H9 (cell line): ENCODE measurements at regions not wholly inside any gene's neighbourhood (a gene's known extent, or its start where the extent isn't known, plus 50 kb on each side); places are given as distances from the start of the nearest gene placed in this dataset.
"Not testable (repeated sequence)": the region's sequence is repeated elsewhere in the genome, so short reads cannot be mapped to it uniquely, and the experiment has no call there.

Experiments
- DNase-seq: peaks from one replicate; pipeline ENCODE4 v3.0.0-alpha.2; 2017
- H2AFZ ChIP-seq: one replicate; pipeline ENCODE4 v1.6.1; 2013; ENCODE audit warnings: mild to moderate bottlenecking, low read length, control low read depth, moderate library complexity
- H2AK5ac ChIP-seq: 2 replicates; pipeline ENCODE4 v1.6.1; 2013; ENCODE audit warnings: low read length, control low read depth, mixed read lengths; ENCODE audit not compliant: insufficient read length
- H2BK120ac ChIP-seq: one replicate; pipeline ENCODE4 v1.6.1; 2013; ENCODE audit warnings: low read depth, mild to moderate bottlenecking, low read length, control low read depth, inconsistent platforms; ENCODE audit not compliant: poor library complexity, severe bottlenecking
- H2BK12ac ChIP-seq: 2 replicates; pipeline ENCODE4 v1.6.1; 2013; ENCODE audit warnings: low read length, control low read depth, mixed read lengths, low read depth; ENCODE audit not compliant: insufficient read length
- H2BK15ac ChIP-seq: 2 replicates; pipeline ENCODE4 v1.6.1; 2013; ENCODE audit warnings: low read depth, low read length, control low read depth
- H2BK20ac ChIP-seq: one replicate; pipeline ENCODE4 v1.6.1; 2013; ENCODE audit warnings: low read depth, mild to moderate bottlenecking, low read length, control low read depth, inconsistent platforms; ENCODE audit not compliant: poor library complexity, severe bottlenecking
- H2BK5ac ChIP-seq: 2 replicates; pipeline ENCODE4 v1.6.1; 2013; ENCODE audit warnings: low read length, control low read depth, mixed read lengths; ENCODE audit not compliant: insufficient read length
- H3K14ac ChIP-seq: 2 replicates; pipeline ENCODE4 v1.6.1; 2013; ENCODE audit warnings: low read length, control low read depth; ENCODE audit not compliant: insufficient read depth
- H3K18ac ChIP-seq: 2 replicates; pipeline ENCODE4 v1.6.1; 2013; ENCODE audit warnings: low read depth, mild to moderate bottlenecking, mixed read lengths, low read length, control low read depth; ENCODE audit not compliant: insufficient read length
- H3K23ac ChIP-seq: 2 replicates; pipeline ENCODE4 v1.6.1; 2013; ENCODE audit warnings: low read length, control low read depth, mixed read lengths, low read depth; ENCODE audit not compliant: insufficient read length
- H3K23me2 ChIP-seq: 2 replicates; pipeline ENCODE4 v1.6.1; 2013; ENCODE audit warnings: low read depth, mild to moderate bottlenecking, mixed read lengths, low read length, control low read depth; ENCODE audit not compliant: insufficient read length, poor library complexity, severe bottlenecking
- H3K27ac ChIP-seq: 2 replicates; pipeline ENCODE4 v1.5.1; 2013; ENCODE audit warnings: low read length, control low read depth, mixed read lengths, low read depth; ENCODE audit not compliant: insufficient read length
- H3K27me3 ChIP-seq: 2 replicates; pipeline ENCODE4 v1.6.1; 2013; ENCODE audit warnings: low read length, control low read depth, inconsistent platforms; ENCODE audit not compliant: insufficient read depth
- H3K4ac ChIP-seq: 2 replicates; pipeline ENCODE4 v1.6.1; 2013; ENCODE audit warnings: low read depth, mild to moderate bottlenecking, control low read depth, inconsistent platforms, low read length, moderate library complexity
- H3K4me1 ChIP-seq: 2 replicates; pipeline ENCODE4 v1.6.1; 2013; ENCODE audit warnings: low read length, control low read depth, inconsistent platforms; ENCODE audit not compliant: insufficient read depth
- H3K4me2 ChIP-seq: 2 replicates; pipeline ENCODE4 v1.6.1; 2013; ENCODE audit warnings: low read length, control low read depth, mixed read lengths; ENCODE audit not compliant: insufficient read length, insufficient read depth
- H3K56ac ChIP-seq: 2 replicates; pipeline ENCODE4 v1.6.1; 2013; ENCODE audit warnings: low read depth, mild to moderate bottlenecking, mixed read lengths, low read length, control low read depth; ENCODE audit not compliant: insufficient read length
- H3K79me1 ChIP-seq: 2 replicates; pipeline ENCODE4 v1.6.1; 2013; ENCODE audit warnings: low read depth, mild to moderate bottlenecking, moderate library complexity, low read length, control low read depth, inconsistent platforms; ENCODE audit not compliant: insufficient read depth, poor library complexity, severe bottlenecking
- H3K79me2 ChIP-seq: 2 replicates; pipeline ENCODE4 v1.6.1; 2013; ENCODE audit warnings: low read length, control low read depth, inconsistent platforms; ENCODE audit not compliant: insufficient read depth
- H3K9ac ChIP-seq: 2 replicates; pipeline ENCODE4 v1.6.1; 2013; ENCODE audit warnings: low read length, control low read depth, mixed read lengths; ENCODE audit not compliant: insufficient read length; ENCODE audit errors: extremely low read depth
- H3K9me3 ChIP-seq: one replicate; pipeline ENCODE4 v1.6.1; 2013; ENCODE audit warnings: low read depth, low read length, inconsistent platforms; ENCODE audit not compliant: control insufficient read depth
- H3T11ph ChIP-seq: one replicate; pipeline ENCODE4 v1.6.1; 2013; ENCODE audit warnings: mild to moderate bottlenecking, low read length, control low read depth, inconsistent platforms
- H4K20me1 ChIP-seq: one replicate; pipeline ENCODE4 v1.6.1; 2013; ENCODE audit not compliant: control insufficient read depth, insufficient read length, insufficient read depth
- H4K5ac ChIP-seq: 2 replicates; pipeline ENCODE4 v1.6.1; 2013; ENCODE audit warnings: low read depth, mild to moderate bottlenecking, mixed read lengths, low read length, control low read depth; ENCODE audit not compliant: insufficient read length
- H4K8ac ChIP-seq: replicated peaks from 2 replicates; pipeline ENCODE4 v1.6.1; 2013; ENCODE audit warnings: low read length, control low read depth, mixed read lengths, low read depth; ENCODE audit not compliant: insufficient read length
- H4K91ac ChIP-seq: 2 replicates; pipeline ENCODE4 v1.6.1; 2013; ENCODE audit warnings: low read depth, mild to moderate bottlenecking, moderate library complexity, mixed read lengths, low read length, control low read depth; ENCODE audit not compliant: insufficient read length
- H3K27ac Mint-ChIP-seq, 3 experiments: 2 replicates in 2 of 3; 3 replicates in 1 of 3; pipeline ENCODE4 v1.8.0; 2020 to 2021; ENCODE audit warnings: mixed read lengths in 3 of 3, mild to moderate bottlenecking in 1 of 3, moderate library complexity in 1 of 3
- H3K27me3 Mint-ChIP-seq: 2 replicates; pipeline ENCODE4 v1.8.0; 2021; ENCODE audit warnings: low read depth, mild to moderate bottlenecking, moderate library complexity, mixed read lengths
- H3K36me3 Mint-ChIP-seq, 3 experiments: 2 replicates in 2 of 3; 3 replicates in 1 of 3; pipeline ENCODE4 v1.8.0; 2020 to 2021; ENCODE audit warnings: low read depth in 3 of 3, mixed read lengths in 3 of 3; ENCODE audit not compliant: insufficient read depth in 1 of 3
- H3K4me1 Mint-ChIP-seq, 2 experiments: 2 replicates each; pipeline ENCODE4 v1.8.0; 2020; ENCODE audit warnings: mixed read lengths in 2 of 2
- H3K4me3 Mint-ChIP-seq, 2 experiments: 2 replicates in 1 of 2; 3 replicates in 1 of 2; pipeline ENCODE4 v1.8.0; 2020 to 2021; ENCODE audit warnings: mild to moderate bottlenecking in 2 of 2, mixed read lengths in 2 of 2, moderate library complexity in 1 of 2
- H3K9me3 Mint-ChIP-seq, 2 experiments: 2 replicates in 1 of 2; 3 replicates in 1 of 2; pipeline ENCODE4 v1.8.0; 2020; ENCODE audit warnings: mild to moderate bottlenecking in 2 of 2, mixed read lengths in 2 of 2, moderate library complexity in 1 of 2
- WGBS: extraction: QIAGEN DNeasy Blood & Tissue Kit; methylation state at CpG from one replicate; pipeline ENCODE4 v1.1.7; 2013; ENCODE audit warnings: missing lambda C conversion rate, low lambda C conversion rate, mixed read lengths; ENCODE audit not compliant: insufficient read length; ENCODE audit errors: extremely low coverage; 5-methylcytosine and 5-hydroxymethylcytosine counted together

DNA sequence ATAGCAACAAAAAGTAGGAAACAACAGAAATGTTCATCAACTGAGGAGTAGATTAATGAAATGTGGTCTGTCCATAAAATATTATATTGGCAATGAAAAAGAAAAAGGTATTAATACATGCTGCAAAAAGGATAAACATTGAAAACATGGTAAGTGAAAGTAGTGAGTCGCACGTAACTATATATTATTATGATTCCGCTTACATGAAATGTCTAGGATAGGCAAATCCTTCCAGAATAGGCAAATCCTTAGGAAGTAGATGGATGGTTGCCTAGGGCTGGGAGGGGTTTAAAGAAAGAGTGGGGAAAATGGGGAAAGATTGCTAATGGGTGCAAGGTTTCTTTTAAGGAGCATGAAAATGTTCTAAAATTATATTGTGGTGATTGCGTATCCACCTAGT, 198.1 kb upstream of the WSB1 start:
- not testable (repeated sequence) for H2BK12ac ChIP-seq, H3K9ac ChIP-seq, H3K4me1 Mint-ChIP-seq, H3K4me1 ChIP-seq, H3K56ac ChIP-seq, H3K4ac ChIP-seq, H3K14ac ChIP-seq, DNase-seq, H3K27ac ChIP-seq, H3K18ac ChIP-seq, H3K27ac Mint-ChIP-seq, H2BK5ac ChIP-seq, H3K79me2 ChIP-seq, H3K27me3 ChIP-seq, H2AK5ac ChIP-seq, H4K91ac ChIP-seq, H3K27me3 Mint-ChIP-seq, H3K4me2 ChIP-seq, H2BK15ac ChIP-seq, H2BK20ac ChIP-seq, H3T11ph ChIP-seq, H4K8ac ChIP-seq, H2AFZ ChIP-seq, H3K4me3 Mint-ChIP-seq, H3K23me2 ChIP-seq, H2BK120ac ChIP-seq, H4K5ac ChIP-seq, H3K79me1 ChIP-seq, H3K23ac ChIP-seq, H4K20me1 ChIP-seq
- whole genome bisulfite sequencing: no CpG with 5 or more reads among the region's 4 CpGs
- H3K36me3 Mint-ChIP-seq: peaks cover 4 to 21% (median 4%) of the 10 kb centered on the region in 3 experiments; a peak in 5 of 7 replicates
- H3K9me3 Mint-ChIP-seq: peaks cover 72 to 81% of the 10 kb centered on the region in 2 experiments
- H3K9me3 ChIP-seq: peaks cover 15% of the 10 kb centered on the region

DNA sequence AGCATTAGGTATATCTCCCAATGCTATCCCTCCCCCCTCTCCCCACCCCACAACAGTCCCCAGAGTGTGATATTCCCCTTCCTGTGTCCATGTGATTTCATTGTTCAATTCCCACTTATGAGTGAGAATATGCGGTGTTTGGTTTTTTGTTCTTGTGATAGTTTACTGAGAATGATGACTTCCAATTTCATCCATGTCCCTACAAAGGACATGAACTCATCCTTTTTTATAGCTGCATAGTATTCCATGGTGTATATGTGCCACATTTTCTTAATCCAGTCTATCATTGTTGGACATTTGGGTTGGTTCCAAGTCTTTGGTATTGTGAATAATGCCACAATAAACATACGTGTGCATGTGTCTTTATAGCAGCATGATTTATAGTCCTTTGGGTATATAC, 194.6 kb upstream of the WSB1 start:
- not testable (repeated sequence) for H2BK120ac ChIP-seq, H3K4me1 ChIP-seq, H3K23me2 ChIP-seq, H4K5ac ChIP-seq, H2BK12ac ChIP-seq, H3K36me3 Mint-ChIP-seq, H4K91ac ChIP-seq, H3K79me2 ChIP-seq, H4K8ac ChIP-seq, H3K4me1 Mint-ChIP-seq, H4K20me1 ChIP-seq, H3K27me3 Mint-ChIP-seq, H3K9ac ChIP-seq, H2AFZ ChIP-seq, H2AK5ac ChIP-seq, H3K4me3 Mint-ChIP-seq, H3K9me3 ChIP-seq, H3K27me3 ChIP-seq, H3K18ac ChIP-seq, H3K4me2 ChIP-seq, H2BK15ac ChIP-seq, DNase-seq, H3K14ac ChIP-seq, H3T11ph ChIP-seq, H3K79me1 ChIP-seq, H3K23ac ChIP-seq, H3K27ac ChIP-seq, H2BK5ac ChIP-seq, H3K4ac ChIP-seq, H2BK20ac ChIP-seq, H3K56ac ChIP-seq, H3K27ac Mint-ChIP-seq
- peaks cover 61 to 71% of the 10 kb centered on the region in 2 experiments for H3K9me3 Mint-ChIP-seq
- WGBS: no CpG with 5 or more reads among the region's 2 CpGs
